Fibroblast of villous mesenchyme (primary cell): ENCODE measurements at regions not wholly inside any gene's neighbourhood (a gene's known extent, or its start where the extent isn't known, plus 50 kb on each side); places are given as distances from the start of the nearest gene placed in this dataset.

Experiments
- DNase-seq: peaks from one replicate; pipeline ENCODE4 v3.0.0-alpha.2; 2010; ENCODE audit warnings: low read depth
- H3K4me3 ChIP-seq: 2 replicates; pipeline ENCODE4 v1.5.1; 2011; ENCODE audit warnings: low read depth, mild to moderate bottlenecking, low read length
- CTCF ChIP-seq: IDR thresholded peaks from 2 replicates; pipeline ENCODE4 v1.5.1; 2012; ENCODE audit warnings: low read depth, mild to moderate bottlenecking, low read length; ENCODE audit not compliant: insufficient read depth

DNA sequence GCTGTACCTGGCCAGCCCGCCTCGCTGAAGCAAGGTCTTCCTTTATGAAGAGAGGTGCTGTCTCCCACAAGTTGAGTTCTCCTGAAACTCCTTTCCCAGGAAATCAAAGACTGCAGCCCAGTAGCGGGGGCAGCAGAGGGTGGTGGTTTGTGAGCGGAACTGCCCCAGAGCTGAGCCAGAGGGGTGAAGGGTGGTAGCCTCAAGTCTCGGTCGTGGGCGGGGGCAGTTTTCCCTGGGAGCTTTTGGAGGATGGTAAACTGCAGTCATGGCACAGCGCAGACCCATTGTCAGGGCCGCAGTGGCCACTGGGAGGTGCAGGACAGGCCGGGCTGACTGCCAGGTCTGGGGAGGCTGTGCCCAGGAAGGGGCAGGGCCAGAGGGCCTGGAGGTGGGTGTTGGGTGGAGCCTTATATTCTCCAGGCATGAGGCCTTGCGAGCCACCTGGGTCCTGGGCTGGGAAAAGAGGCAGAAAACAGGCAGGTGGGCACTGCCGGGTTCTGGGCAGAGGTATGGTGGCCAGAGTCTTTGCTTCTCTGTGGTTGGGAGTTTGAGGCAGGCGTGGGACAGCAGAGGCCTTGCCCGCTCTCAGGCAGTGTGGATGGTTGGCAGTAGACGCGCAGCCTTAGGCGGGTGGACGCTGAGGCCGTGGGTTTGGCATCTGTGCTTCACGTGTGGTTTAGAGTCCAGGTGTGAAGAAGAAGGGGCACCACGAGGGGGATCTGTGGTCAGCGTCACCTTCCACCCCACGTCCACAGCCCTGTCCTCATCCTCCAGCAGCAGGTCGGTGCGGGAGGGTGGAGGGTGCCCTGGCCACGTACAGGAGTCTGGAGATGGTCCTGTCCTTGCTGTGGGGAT is 1176.4 kb downstream of the BRD1 start:
- H3K4me3 ChIP-seq: no peak overlapping the region
- TF ChIP-seq CTCF: no peak
- no peak for DNase-seq

DNA sequence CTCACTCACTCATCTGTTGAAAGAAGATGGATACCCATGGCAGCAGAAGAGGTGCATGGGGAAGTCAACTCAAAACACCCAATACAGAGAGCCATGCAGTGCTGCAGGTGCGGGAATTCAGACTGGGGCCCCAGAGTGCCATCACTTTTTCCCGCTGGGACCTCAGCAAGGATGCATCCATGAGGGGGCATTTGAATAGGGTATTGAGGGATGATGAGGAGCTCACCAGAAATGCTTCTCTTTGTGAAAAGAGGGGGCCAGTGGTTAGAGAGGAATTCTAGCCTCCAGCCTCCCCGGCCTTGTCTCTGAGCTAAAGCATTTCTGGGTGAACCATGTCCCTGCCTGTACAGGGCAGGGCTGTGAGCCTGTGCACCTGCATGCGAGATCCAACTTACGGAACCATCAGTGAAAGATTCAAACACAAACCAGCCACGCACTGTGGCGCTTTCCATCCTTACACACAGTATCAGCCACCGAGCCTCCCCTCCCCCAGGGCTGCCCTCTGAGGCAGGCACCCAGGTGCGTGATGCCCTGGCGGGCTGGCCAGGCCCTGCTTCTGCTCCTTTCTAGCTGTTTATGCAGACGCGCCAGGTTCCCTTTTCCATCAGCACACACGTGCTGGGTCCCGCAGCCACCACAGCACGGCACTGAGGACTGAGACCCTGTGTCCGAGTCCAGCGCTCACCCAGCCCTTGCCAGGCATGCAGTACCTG is 1177.2 kb downstream of the BRD1 start:
- TF ChIP-seq CTCF: no peak
- no peak overlapping the region for H3K4me3 ChIP-seq

DNA sequence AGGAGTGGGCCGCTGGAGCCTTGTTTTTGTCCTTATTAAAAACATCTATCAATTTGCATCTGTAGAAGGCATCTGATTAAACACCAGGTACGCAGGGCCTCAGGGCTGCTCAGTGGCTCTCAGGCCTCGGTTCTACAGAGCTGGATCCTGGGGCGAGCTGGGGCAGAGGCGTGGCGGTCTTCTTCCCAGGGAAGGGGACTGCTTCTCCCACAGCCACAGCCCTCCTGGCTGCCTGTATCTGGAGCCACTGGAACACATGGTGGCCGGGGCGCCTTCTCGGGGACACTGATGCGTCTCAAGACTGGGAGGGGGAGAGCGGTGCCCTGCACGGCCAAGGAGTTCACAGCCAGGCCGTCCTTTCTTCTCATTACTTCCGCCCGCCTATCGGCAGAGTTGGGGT is 1178.2 kb downstream of the BRD1 start:
- no peak for DNase-seq
- no peak for TF ChIP-seq CTCF
- H3K4me3 ChIP-seq: no peak overlapping the region

More for the DNA sequence above, 1177.2 kb downstream of the BRD1 start:
- no peak for DNase-seq

DNA sequence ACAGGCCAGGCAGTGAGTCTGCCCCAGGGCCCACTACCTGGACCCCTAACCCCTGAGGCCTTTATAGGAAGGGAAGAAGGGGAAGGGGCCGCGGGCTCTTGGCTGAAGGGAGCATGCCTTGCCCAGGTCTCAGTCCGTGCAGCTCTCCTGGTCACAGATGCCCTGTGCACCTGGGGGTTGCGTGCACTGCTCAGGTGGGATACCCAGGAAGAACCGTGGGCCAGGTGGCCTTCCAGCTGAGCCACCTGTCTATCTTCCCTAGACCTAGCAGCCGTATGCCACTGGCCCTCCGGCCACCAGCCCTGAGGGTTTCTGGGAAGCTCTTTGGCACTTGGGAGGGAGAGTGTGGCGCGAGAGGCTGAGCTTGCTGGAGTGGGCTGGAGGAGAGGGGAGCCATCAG is 1178.6 kb downstream of the BRD1 start:
- TF ChIP-seq CTCF: no peak
- no peak overlapping the region for H3K4me3 ChIP-seq
- no peak for DNase-seq

DNA sequence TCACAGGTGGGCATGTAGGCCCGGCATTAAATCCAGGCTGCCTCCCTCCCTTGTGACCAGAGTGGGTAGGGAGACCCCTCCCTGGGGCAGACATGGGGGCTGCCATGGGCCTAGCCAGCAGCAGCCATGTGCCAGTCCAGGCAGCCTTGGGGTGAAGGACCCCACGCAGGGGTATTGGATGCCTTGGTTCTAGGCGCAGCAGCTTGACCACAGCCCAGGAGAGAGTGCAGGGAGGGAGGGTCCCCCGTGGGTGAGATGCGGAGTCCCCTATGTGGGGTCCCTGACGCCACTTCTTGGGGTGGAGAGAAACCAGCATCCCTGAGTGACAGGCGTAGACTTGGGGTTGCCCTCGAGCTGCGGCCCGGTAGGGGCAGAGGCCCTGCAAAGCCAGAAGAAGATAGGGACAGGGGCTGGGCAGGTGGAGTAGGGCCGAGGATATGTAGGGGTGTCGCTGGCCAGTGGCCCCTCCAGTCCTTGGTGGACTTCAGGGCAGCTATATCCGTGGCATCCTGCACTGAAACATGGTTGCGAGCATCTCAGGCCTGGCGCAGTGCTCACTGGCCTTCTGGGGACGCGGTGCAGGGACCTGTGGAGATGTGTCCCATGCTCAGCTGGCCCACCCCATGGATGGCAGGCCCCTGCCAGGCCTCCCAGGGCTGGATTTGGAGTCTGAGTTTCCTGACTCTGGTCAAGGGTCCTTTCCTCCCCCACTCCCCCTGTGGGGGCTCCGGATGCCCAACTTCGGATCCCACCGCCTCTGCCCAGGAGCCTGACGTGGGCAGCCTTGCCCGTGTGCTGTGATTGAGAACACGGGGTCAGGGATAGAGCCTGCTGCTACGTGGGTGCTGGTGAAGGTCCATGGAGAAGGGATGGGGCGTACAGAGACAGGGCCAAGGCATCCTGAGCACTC is 1179.8 kb downstream of the BRD1 start:
- H3K4me3 ChIP-seq: no peak overlapping the region
- no peak for TF ChIP-seq CTCF
- no peak for DNase-seq

GRCh38 chr22:48647051-48647450 is 1180.6 kb downstream of the BRD1 start:
- no peak for TF ChIP-seq CTCF
- no peak overlapping the region for H3K4me3 ChIP-seq
- no peak for DNase-seq
